Globus pallidus (tissue), 1 donor: ENCODE measurements at regions not wholly inside any gene's neighbourhood (a gene's known extent, or its start where the extent isn't known, plus 50 kb on each side); places are given as distances from the start of the nearest gene placed in this dataset.
"Not testable (repeated sequence)": the region's sequence is repeated elsewhere in the genome, so short reads cannot be mapped to it uniquely, and the experiment has no call there.

ENCODE experiments used
- DNase-seq: peaks from one replicate; pipeline ENCODE4 v3.0.0-alpha.2; 2015; ENCODE audit warnings: low spot score

- DNase-seq, result no peak
These were observed 590.7 kb downstream of the TBC1D22A start for GRCh38 chr22:47352920-47353700.

GRCh38 chr22:47351836-47352579, 589.6 kb downstream of the TBC1D22A start:
- DNase-seq, result no peak

- not testable (repeated sequence) for DNase-seq
These were observed 583.8 kb downstream of the TBC1D22A start for GRCh38 chr22:47346287-47346686.

GRCh38 chr22:47345025-47345424, 582.6 kb downstream of the TBC1D22A start:
- no peak for DNase-seq

- DNase-seq, result no peak
These were observed 582.0 kb downstream of the TBC1D22A start for GRCh38 chr22:47344414-47344813.

- DNase-seq, result no peak
These were observed 581.2 kb downstream of the TBC1D22A start for GRCh38 chr22:47343611-47344010.

GRCh38 chr22:47342446-47342845, 580.0 kb downstream of the TBC1D22A start:
- no peak for DNase-seq

- DNase-seq, result no peak
These were observed 579.0 kb downstream of the TBC1D22A start for GRCh38 chr22:47341464-47341863.

- no peak for DNase-seq
These were observed 578.5 kb downstream of the TBC1D22A start for GRCh38 chr22:47340851-47341436.

- peak; percentile 18 for DNase-seq
These were observed 574.7 kb downstream of the TBC1D22A start for GRCh38 chr22:47337161-47337621.

- DNase-seq, result no peak
These were observed 573.5 kb downstream of the TBC1D22A start for GRCh38 chr22:47335958-47336357.

- no peak for DNase-seq
These were observed 573.0 kb downstream of the TBC1D22A start for GRCh38 chr22:47335460-47335859.

- DNase-seq, result no peak
These were observed 572.2 kb downstream of the TBC1D22A start for GRCh38 chr22:47334601-47335000.

- DNase-seq, result no peak
These were observed 571.2 kb downstream of the TBC1D22A start for GRCh38 chr22:47333625-47334024.

- no peak for DNase-seq
These were observed 570.0 kb downstream of the TBC1D22A start for GRCh38 chr22:47332246-47332980.

GRCh38 chr22:47331750-47332149, 569.3 kb downstream of the TBC1D22A start:
- DNase-seq, result no peak

GRCh38 chr22:47329727-47330650, 567.5 kb downstream of the TBC1D22A start:
- no peak for DNase-seq

GRCh38 chr22:47328550-47329243, 566.2 kb downstream of the TBC1D22A start:
- no peak for DNase-seq

- no peak for DNase-seq
These were observed 564.8 kb downstream of the TBC1D22A start for GRCh38 chr22:47327241-47327640.

- no peak for DNase-seq
These were observed 562.8 kb downstream of the TBC1D22A start for GRCh38 chr22:47325249-47325648.
